Bone marrow (tissue), 2 donors: ENCODE measurements at regions not wholly inside any gene's neighbourhood (a gene's known extent, or its start where the extent isn't known, plus 50 kb on each side); places are given as distances from the start of the nearest gene placed in this dataset.
"Not testable (repeated sequence)": the region's sequence is repeated elsewhere in the genome, so short reads cannot be mapped to it uniquely, and the experiment has no call there.

Experiments used
- DNase-seq, 2 donors: peaks; one replicate each; lab custom pipeline; 2025; lab: John Stamatoyannopoulos, UW

DNA sequence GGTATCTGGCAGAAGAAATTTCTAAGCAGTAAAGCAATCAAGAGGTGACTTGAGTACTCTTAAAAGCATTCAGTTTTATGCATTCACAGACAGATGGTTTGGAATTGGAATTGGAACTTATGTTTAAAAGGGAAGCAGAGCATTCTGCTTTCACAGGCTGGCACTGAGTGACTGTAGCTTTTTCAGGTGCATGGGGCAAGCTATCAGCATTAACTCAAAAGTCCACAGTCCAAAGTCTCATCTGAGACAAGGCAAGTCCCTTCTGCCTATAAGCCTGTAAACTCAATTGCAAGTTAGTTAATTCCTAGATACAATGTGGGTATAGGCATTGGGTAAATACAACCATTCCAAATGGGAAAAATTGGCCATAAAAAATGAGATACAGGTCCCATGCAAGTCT, 1620.3 kb downstream of the MRPL39 start:
- no peak for DNase-seq

DNA sequence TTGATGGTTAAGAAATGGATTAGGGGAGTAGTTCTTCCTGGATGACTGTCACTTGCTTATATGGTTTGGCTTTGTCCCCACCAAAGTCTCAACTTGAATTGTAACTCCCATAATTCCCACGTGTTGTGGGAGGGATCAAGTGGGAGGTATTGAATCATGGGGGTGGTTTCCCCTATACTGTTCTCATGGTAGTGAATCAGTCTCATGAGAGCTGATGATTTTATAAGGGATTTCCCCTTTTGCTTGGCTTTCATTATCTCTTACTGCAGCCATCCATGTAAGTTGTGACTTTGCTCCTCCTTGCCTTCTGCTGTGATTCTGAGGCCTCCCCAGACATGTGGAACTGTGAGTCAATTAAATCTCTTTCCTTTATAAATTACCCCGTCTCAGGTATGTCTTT, 1621.1 kb downstream of the MRPL39 start:
- DNase-seq: no peak

DNA sequence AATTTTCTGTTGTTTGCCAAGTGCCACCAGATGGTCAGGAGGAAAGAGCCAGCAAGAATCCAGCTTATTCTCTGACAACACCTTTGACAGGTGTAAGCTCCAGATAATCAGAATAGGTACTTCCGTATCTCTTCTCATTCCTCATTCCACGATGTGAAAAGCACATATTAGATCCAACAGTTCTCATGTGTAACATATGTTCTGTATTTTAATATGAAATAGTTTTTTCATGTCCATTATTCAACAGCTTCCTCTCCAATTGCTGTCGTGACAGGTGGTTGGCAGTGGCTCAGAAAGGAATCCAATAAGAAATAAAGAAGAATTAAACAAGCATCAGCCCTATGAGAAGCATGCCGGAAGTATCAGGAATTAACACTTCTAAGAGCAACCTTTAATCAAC, 1624.7 kb downstream of the MRPL39 start:
- DNase-seq: no peak

DNA sequence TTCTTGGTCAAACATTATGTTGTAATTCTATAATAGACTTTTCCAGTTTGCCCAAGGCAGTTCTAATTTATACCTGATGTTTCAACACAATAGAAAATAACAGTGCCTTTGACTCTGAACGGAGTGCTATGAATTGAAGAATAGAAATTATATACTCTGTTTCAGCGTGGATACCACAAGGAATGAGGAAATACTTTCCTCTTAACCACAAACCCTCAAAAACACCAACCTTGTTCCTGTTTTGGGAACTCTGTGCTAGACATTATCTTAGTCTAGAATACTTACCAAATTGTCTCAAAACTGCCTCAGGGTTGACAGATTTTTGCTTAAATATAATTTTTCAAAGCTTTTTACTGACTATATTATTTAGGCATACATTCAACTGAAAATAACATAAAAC, 1629.3 kb downstream of the MRPL39 start:
- peak in 1 of 2 donors; percentile 9 for DNase-seq

DNA sequence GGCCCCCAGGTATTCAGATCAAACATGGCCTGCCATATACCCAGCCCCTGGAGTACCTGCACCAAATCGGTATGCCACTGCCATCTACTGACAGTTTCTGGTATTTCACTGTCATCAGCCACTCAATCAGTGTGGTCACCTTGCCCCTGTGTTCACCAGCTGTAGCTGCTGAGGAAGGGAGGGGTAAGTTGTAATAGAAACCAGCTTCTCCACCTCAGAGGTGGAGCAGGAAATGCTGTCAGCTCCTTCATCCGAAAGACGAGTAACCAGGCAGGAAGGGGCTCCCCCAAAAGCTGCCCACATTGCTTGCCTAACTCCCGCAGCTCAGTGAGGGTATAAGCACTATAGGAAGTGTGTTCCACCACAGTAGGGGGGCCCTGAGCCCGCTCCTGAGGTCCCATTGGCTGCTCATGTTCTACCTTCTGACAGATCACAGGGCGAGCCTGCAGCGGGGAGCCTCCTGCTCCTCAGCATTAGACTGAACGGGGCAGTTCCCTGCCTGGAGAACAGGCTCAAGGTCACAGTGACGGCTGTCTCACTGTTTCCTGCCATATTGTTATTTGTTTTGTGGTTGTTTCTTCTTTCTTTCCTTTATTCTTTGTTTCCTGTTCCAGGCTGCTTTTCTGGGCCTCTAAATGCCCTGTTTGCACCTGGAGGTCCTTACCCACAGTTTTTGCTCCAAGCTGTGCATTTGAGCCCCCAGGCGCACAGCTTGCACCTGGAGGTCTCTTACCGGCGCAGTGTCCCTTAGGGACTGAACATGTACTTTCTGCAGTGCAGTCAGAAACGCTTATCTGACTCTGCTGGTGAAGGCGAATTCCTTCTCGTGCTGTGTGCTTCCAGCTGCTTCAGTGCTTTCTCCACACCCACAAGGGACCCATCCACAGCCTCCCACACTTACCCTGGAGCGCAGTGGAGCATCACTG, 1638.3 kb downstream of the MRPL39 start:
- peak; percentile 3 to 79 for DNase-seq

DNA sequence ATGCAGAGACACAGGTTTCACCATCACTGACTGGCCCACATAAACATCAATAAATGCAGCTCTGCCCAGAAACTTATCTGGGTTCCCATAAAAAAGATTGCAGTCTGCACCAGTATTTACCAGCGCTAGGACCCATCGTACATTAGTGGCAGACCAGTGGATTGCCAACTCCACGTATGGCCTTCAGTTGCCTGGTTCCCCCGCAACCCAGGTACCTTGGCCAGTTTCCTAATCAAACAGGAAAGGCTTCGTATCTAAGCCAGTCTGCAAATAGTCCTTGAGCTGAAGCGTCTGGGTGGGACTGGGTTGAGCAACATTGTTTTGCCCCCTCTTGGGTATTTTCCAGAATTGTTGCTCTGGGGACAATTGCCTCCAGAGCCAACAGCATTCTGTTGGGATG, 1639.3 kb downstream of the MRPL39 start:
- no peak for DNase-seq

DNA sequence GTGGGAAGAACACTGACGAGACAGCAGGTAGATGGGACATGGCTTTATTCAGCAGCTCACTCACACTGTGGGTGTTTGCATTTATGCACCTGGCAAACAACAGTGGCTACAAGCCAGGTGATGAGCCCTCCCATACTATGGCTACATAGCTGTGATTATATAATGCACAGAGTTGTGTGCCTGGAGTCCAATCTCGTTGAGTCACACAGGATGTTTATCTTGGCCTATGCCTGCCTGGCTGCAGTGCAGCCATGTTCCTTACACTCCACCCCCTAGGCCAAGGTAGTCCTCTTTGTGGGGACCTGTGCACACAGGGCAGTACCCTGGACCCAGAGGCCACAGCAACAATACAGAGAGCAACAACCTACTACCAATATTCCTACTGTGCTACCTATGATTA, 1643.8 kb downstream of the MRPL39 start:
- DNase-seq: no peak

DNA sequence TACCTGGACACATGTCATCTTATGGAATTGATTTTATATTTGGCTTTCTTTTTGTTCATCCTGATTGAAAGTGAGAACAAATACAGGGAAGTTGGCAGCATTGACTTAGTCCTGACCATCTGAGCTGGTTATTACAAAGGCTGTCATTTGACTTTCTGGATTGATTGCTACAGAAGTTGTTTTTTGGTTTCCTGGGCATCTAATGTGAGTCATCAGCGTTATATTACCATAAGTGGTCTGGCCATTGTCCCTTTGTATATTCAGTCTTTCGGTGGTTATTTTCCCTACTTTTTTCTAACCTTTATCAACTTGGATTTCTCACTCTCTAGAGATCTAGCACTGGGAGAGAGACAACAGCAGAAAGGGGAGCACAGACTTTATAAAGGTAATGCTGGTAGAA, 1646.5 kb downstream of the MRPL39 start:
- no peak for DNase-seq

DNA sequence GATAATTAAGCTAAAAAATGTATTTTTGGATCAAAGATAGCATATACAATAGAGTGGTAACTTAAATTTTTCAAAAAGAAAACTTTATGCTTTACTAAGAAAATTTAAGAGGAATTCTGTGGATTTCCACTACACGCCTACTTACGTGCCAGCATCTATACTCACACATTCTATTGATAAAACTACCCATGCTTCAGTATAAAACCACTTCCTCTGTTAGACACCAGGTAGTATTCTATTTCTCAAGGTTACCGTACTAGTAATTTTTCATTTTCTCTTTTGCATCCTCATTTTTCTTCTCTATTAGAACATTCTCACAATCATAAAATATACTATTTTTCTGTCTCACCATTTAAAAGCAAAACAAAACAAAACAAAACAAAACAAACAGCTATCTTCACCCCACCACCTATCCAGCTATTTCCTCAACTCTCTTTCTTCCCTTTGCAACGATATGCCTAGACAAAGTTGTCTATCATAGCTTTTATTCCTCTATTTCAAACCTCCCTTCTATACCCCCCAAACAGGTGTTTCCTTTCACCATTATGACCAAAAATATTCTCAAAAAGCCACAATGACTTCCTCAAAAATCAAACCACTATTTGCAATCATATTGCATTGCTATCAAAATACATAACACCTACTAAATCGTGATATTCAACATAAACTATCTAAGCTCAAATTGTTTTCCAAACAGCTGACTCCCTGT, 1652.0 kb downstream of the MRPL39 start:
- DNase-seq: no peak

DNA sequence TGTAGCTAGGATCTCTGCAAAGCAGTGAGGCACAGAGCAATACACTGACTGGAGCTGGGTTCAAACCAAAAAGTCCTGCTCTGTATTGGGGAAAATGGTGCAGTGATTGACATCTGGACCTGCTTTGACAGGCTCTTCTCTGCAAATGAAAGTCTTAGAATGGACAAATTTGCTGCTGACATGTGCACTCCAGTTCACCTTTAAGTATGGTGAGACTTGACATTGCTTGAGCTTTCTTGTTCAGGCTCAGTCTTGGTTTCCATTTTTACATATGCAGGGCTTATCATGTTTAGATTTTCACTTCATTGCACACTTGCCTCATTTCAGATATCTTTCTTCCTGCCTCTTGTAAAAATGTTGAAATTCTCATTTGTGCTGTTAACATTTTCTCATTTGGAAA, 1655.0 kb downstream of the MRPL39 start:
- no peak for DNase-seq

DNA sequence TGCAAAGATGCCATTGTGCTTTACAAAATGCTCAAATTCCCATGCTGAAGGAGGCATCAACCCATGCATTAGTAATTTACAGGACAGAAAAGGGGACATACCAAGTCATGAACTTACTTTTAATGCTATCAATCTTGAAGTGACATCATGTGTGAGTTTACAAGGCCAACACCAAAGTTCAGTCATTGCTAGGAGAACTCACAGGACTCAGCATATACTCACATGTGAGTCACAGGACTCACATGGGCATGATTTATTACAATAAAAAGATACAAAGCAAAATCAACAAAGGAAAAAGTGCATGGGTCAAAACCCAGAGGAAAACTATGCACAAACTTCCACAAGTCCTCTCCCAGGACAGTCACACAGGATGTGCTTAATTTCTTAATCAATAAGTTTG, 1656.0 kb downstream of the MRPL39 start:
- DNase-seq: no peak

DNA sequence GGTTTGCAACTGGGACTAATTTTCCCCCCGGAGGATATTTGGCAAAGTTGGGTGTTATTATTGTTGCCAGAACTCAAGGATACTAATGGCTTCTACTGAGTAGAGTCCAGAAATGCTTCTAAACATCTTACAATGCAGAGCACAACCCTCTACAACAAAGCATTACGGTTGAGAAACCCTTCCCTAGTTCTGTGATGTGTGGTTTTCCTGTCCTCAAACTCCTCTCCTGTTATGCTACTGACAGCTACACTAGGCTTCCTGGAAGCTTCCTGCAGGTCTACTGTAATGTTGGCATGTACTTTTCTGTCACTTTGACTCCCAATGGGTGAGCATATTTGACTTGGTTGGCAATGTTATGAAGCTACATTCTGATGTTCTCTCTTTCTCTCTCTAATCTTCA, 1656.9 kb downstream of the MRPL39 start:
- no peak for DNase-seq

DNA sequence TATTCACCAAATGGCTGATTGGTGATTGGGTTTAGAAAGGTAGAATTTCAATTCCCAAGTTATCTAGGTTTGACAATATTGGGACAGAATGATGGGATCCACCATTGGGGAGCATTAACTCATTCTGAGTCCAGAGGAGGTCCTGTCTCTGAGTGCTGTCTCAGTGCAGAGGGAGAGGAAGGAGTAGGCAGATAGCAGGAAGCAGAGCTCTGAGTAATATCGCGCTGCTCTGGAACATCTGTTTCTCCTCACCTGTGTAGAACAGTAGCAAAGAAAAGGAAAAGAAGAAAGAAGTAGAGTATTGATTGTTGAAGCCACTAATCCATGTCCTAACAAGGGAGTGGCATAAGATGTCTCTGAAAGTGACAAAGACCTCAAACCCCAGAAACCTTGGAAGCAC, 1657.8 kb downstream of the MRPL39 start:
- DNase-seq: no peak

DNA sequence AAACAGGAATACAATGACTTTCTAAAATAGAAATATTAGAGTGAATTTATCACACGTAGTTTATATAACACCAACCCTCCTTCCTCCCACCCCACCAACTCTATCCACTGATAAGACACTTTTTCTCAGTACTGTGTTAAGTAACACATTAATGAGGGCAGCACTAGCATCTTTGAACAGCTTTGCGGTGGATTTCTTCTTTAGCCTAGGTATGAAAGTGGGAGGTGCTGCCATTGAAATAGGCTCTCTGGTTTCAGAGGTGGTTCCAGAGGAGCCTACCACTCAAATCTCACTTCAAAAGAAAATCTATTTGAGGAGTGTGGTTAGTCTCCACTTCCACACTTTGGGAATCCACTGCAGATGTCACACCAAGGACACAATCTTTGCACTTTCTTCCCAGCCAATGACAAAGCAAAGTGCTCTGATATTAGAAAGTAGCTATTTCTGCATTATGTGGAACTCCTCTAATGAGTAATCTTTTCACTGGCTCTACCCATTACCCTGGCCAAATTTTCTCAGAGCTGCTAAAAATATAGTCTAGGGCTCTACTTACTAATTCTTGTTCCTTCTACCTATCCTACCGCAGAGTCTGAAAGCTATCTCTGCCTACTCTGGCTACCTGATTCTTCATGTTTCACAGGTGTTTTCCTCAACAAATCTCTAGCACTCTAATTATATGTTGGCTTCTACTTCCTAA, 1667.8 kb downstream of the MRPL39 start:
- no peak for DNase-seq

DNA sequence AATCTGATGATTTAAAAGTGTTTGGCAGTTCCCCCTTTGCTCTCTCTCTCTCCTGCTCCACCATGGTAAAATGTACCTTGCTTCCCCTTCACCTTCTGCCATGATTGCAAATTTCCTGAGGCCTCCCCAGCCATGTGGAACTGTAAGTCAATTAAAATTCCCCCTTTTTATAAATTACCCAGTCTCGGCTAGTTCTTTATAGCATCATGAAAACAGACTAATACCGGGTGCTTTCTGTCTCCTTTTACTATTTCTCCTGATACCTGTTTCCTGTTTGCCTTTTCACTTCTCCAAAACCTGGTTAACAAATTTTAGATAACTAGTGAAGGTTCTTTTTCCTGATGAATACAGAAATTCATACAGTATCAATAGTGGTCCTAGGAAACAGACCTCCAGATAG, 1670.3 kb downstream of the MRPL39 start:
- no peak for DNase-seq

DNA sequence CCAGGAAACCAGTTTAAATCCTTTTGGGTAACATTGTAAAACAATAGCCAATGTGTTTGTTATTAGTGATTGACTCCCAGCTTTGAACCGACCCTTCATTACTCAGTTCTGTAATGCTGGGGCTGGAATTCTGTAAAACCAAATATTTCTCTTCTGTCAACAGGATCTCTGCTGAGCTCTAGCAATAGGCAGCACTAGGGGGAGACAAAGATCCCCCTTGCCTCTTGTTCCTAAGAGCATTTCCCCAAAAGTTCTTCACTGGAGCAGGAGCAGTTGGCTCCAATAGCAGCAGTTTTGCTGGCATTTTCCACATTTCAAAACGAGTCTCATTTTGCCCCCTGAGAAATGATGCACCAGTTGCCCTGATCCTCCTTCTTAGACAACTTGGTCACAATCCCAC, 1671.1 kb downstream of the MRPL39 start:
- DNase-seq: peak in 1 of 2 donors; percentile 4

DNA sequence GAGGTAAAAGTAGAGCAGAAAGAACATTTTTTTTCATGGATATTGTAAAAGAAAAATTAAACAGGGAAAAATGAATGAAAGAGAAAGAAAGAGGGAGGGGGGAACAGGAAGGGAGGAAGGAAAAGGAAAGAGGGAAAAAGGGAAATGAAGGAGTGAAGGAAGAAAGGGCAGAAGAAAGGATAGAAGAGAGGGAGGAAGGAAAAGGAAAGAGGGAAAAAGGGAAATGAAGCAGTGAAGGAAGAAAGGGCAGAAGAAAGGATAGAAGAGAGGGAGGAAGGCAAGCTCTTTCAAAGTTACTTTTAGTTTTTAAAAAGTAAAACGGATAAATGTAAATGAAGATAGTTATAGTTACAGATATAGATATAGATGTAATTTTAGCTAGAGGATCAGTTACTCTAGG, 1676.7 kb downstream of the MRPL39 start:
- DNase-seq: no peak

DNA sequence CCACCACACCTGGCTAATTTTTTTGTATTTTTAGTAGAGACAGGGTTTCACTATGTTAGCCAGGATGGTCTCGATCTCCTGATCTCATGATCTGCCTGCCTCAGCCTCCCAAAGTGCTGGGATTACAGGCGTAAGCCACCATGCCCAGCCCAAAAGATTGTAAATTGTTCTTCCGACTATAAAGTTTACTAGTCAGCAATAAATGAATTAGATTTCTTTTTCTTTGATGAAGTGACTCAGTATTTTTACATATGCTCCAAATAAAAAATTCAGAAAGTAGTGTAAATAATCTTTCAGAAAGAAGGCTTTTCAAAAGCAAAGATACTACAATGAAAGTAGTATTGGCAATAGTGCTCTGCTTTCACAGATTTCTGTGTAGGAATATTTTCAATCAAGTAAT, 1680.9 kb downstream of the MRPL39 start:
- DNase-seq: not testable (repeated sequence)

DNA sequence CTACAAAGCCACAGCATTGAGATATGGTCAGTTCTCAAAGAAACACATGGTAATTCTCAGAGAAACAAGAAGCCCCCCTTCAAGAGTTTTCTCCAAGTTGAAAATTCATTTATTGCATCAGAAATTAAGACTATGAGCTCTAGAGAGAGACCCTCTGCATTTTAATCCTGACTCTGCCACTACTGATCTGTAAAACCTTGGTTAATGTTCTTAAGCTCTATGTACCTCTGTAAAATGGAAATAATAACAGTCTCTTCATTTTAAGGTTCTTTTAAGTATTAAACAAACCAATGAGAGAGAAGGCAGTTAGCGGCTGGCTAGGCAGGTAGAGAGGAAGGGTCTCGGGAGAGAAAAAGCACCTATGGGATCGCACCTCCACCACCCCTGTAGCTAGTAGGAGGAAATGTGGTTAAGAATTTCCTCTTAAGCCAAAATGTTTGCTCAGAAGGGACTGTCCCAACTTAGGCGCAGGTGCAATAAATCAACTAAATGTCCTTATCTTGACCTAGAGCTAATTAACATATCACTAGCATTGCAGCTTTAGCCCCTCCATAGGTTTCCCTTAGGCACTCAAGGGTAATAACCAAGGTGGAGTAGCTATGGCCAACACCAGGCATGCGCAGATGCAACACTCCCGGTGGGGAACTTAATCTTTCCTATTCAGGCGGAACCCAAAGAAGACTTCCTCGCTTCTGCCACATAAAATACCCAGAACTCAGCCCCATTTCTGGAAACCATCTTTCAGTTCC, 1685.4 kb downstream of the MRPL39 start:
- DNase-seq: no peak

DNA sequence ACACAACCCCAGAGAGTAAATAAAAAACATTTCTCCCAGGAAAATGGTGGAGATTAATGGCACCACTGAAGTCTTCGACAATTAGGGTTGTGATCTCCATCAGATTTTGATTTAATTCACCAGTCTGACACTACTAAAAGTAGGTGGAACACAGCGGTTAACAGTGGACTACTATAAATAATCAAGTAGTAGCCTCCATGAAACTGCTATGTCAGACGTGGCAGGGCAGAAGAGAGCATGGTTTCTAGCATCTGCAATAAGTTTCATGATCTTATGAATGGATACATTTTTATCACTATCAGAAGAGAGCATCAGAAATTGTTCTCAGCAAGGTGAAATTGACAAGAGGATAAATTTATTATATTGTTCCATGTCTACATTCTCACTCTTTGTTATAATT, 1706.6 kb downstream of the MRPL39 start:
- no peak for DNase-seq

DNA sequence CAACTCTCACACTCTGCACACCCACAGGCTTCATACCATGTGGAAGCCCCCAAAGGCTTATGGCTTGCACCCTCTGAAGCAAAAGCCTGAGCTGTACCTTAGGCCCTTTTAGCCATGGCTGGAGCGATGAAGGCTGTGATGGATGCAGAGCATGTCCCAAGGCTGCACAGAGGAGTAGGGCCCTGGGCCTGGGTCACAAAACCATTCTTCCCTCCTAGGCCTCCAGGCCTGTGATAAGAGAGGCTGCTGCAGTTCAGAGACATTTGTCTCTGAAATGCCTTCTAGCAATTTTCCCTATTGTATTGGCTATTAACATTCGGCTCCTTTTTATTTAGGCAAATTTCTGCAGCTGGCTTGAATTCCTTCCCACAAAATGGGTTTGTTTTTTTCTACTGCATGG, 1707.7 kb downstream of the MRPL39 start:
- DNase-seq: no peak

DNA sequence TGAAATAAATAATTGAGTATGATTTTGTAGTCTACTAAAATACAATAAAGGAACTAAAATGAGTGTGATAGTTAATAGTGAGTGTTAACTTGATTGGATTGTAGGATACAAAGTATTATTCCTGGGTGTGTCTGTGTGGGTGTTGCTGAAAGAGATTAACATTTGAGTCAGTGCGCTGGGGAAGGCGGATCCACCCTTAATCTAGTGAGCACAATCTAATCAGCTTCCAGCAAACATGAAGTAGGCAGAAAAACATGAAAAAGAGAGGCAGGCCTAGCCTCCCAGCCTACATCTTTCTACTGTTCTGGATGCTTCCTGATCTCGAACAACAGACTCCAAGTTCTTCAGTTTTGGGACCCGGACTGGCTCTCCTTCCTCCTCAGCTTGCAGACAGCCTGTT, 1716.6 kb downstream of the MRPL39 start:
- DNase-seq: no peak
